ENCODE measurements at regions not wholly inside any gene's neighbourhood (a gene's known extent, or its start where the extent isn't known, plus 50 kb on each side); places are given as distances from the start of the nearest gene placed in this dataset.

- TF ChIP-seq CTCF (IDR thresholded peaks at IDR 0.05; ENCODE audit: low read depth, low read length) (no peak), POLR2A (IDR thresholded peaks at IDR 0.05; ENCODE audit: extremely low read depth, insufficient read length) (no peak), MAX (IDR thresholded peaks at IDR 0.05; ENCODE audit: low read depth, low read length) (no peak)
These were observed 343.7 kb downstream of the PTEN start for GRCh38 chr10:88207121-88207546.

All from NB4 (cell line).